ENCODE measurements at regions not wholly inside any gene's neighbourhood (a gene's known extent, or its start where the extent isn't known, plus 50 kb on each side); places are given as distances from the start of the nearest gene placed in this dataset.

DNA sequence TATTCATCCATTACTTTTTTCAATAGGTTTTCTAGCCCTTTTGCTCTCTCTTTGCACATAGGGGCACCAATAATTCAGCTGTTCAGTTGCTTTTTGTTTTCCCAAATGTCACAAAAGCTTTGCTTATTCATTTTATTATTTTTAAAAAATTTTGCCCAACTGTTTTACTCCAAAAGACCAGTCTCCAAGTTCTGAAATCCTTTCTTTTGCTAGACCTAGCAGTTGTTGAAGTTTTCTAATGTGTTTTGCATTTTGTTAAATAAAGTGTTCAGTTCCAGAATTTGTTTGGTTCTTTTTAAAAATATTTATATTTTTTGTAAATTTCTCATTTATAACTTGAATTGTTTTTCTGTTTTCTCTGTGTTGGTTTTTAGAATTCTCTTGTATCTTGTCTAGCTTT, 1227.3 kb downstream of the ROBO2 start:
- Mint-ChIP-seq H3K27ac (no peak overlapping the region), H3K4me1 (no peaks in the 10 kb centered on the region), H3K36me3 (no peaks in the 10 kb centered on the region), H3K4me3 (no peak overlapping the region), H3K27me3 (ENCODE audit: low read depth in 3 of 3) (peaks cover 0 to 4% (median 2%) of the 10 kb centered on the region in 3 donors), H3K9me3 (peaks cover 0 to 14% (median 5%) of the 10 kb centered on the region in 7 donors)
- Histone ChIP-seq H4K20me1 (ENCODE audit: insufficient read depth, low read length) (no peaks in the 10 kb centered on the region), H3K79me2 (ENCODE audit: insufficient read depth, low read length) (no peaks in the 10 kb centered on the region), H3K4me3 (replicated peaks in 1 of 3; ENCODE audit: low read depth in 2 of 3, low read length in 3 of 3) (no peak overlapping the region), H3K36me3 (replicated peaks in 1 of 2; ENCODE audit: control insufficient read depth in 1 of 2, insufficient read depth in 2 of 2, low read length in 2 of 2) (no peaks in the 10 kb centered on the region), H3K27me3 (ENCODE audit: control insufficient read depth in 2 of 2, insufficient read depth in 2 of 2, low read length in 2 of 2) (no peaks in the 10 kb centered on the region), H3K4me1 (ENCODE audit: control insufficient read depth in 1 of 2, insufficient read depth in 2 of 2, low read length in 2 of 2) (no peaks in the 10 kb centered on the region), H3K9ac (ENCODE audit: insufficient read depth, low read length, poor library complexity, severe bottlenecking) (no peak overlapping the region), H3K27ac (ENCODE audit: low read depth in 1 of 2, low read length in 2 of 2) (no peak overlapping the region), H2AFZ (ENCODE audit: insufficient read depth, low read depth, low read length, poor library complexity, severe bottlenecking) (no peak overlapping the region), H3K4me2 (replicated peaks; ENCODE audit: extremely low read depth, low read length, poor library complexity, severe bottlenecking) (no peak overlapping the region), H3K9me3 (replicated peaks in 1 of 2; ENCODE audit: control insufficient read depth in 1 of 2, insufficient read depth in 1 of 2, low read length in 2 of 2) (no peaks in the 10 kb centered on the region)
- intact Hi-C loops (cut with micrococcal nuclease) = no loop called here
- no peak for DNase-seq
- TF ChIP-seq, protein P1, sequence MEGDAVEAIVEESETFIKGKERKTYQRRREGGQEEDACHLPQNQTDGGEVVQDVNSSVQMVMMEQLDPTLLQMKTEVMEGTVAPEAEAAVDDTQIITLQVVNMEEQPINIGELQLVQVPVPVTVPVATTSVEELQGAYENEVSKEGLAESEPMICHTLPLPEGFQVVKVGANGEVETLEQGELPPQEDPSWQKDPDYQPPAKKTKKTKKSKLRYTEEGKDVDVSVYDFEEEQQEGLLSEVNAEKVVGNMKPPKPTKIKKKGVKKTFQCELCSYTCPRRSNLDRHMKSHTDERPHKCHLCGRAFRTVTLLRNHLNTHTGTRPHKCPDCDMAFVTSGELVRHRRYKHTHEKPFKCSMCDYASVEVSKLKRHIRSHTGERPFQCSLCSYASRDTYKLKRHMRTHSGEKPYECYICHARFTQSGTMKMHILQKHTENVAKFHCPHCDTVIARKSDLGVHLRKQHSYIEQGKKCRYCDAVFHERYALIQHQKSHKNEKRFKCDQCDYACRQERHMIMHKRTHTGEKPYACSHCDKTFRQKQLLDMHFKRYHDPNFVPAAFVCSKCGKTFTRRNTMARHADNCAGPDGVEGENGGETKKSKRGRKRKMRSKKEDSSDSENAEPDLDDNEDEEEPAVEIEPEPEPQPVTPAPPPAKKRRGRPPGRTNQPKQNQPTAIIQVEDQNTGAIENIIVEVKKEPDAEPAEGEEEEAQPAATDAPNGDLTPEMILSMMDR (IDR thresholded peaks at IDR 0.05) = no peak

DNA sequence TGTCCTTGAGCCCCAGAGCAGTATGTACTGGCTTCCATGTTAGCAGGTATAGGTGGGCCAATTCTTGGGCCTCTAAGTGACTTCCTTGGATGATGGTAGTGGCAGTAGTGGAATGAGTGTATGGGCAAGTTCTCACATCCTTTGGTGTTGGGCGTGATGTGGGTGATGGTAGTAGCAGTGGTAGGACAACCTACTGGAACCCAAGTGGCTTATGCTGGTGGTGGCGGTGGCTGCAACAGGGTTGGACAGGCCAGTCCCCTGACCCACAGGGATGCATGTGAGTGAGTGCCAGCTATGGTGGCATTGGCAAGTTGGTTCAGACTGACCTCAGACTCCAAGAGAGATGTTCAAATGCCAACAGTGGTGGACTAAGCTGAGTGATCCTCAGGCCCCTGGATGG, 1228.2 kb downstream of the ROBO2 start:
- Histone ChIP-seq H3K4me3 (replicated peaks in 1 of 3; ENCODE audit: low read depth in 2 of 3, low read length in 3 of 3) (no peak overlapping the region), H3K27me3 (ENCODE audit: control insufficient read depth in 2 of 2, insufficient read depth in 2 of 2, low read length in 2 of 2) (no peaks in the 10 kb centered on the region), H3K4me1 (ENCODE audit: control insufficient read depth in 1 of 2, insufficient read depth in 2 of 2, low read length in 2 of 2) (no peaks in the 10 kb centered on the region), H3K27ac (ENCODE audit: low read depth in 1 of 2, low read length in 2 of 2) (no peak overlapping the region), H3K79me2 (ENCODE audit: insufficient read depth, low read length) (no peaks in the 10 kb centered on the region), H2AFZ (ENCODE audit: insufficient read depth, low read depth, low read length, poor library complexity, severe bottlenecking) (no peak overlapping the region), H3K36me3 (replicated peaks in 1 of 2; ENCODE audit: control insufficient read depth in 1 of 2, insufficient read depth in 2 of 2, low read length in 2 of 2) (no peaks in the 10 kb centered on the region), H3K4me2 (replicated peaks; ENCODE audit: extremely low read depth, low read length, poor library complexity, severe bottlenecking) (no peak overlapping the region), H4K20me1 (ENCODE audit: insufficient read depth, low read length) (no peaks in the 10 kb centered on the region), H3K9me3 (replicated peaks in 1 of 2; ENCODE audit: control insufficient read depth in 1 of 2, insufficient read depth in 1 of 2, low read length in 2 of 2) (no peaks in the 10 kb centered on the region), H3K9ac (ENCODE audit: insufficient read depth, low read length, poor library complexity, severe bottlenecking) (no peak overlapping the region)
- peaks cover 0 to 2% (median 0%) of the 10 kb centered on the region in 3 donors for H3K27me3 Mint-ChIP-seq (ENCODE audit: low read depth in 3 of 3)
- intact Hi-C loops (cut with micrococcal nuclease) = no loop called here
- no peak for DNase-seq
- H3K36me3 Mint-ChIP-seq = no peaks in the 10 kb centered on the region
- WGBS (ENCODE audit: insufficient coverage) = 60% methylated on average over 2 of the region's 2 CpGs
- no peaks in the 10 kb centered on the region for H3K4me1 Mint-ChIP-seq
- peak overlapping the region in 1 of 7 donors; percentile 17 for H3K27ac Mint-ChIP-seq
- peaks cover 0 to 12% (median 5%) of the 10 kb centered on the region in 7 donors for H3K9me3 Mint-ChIP-seq
- H3K4me3 Mint-ChIP-seq = no peak overlapping the region
- TF ChIP-seq, protein P1 (IDR thresholded peaks at IDR 0.05) = no peak

Data from CD14-positive monocyte (primary cell).